Hippocampal formation (tissue), 2 donors: ENCODE measurements at regions not wholly inside any gene's neighbourhood (a gene's known extent, or its start where the extent isn't known, plus 50 kb on each side); places are given as distances from the start of the nearest gene placed in this dataset.
A peak's percentile ranks its signal among the peaks of the same experiment; 100 is the strongest.

Experiments
- DNase-seq, 2 donors: peaks; one replicate each; lab custom pipeline; 2025; lab: John Stamatoyannopoulos, UW

- no peak for DNase-seq
Observed at GRCh38 chr1:232682248-232682647, 52.3 kb upstream of the SIPA1L2 start.

- DNase-seq = no peak
Observed at GRCh38 chr1:232684371-232685105, 54.6 kb upstream of the SIPA1L2 start.

- no peak for DNase-seq
Observed at GRCh38 chr1:232686346-232686745, 56.4 kb upstream of the SIPA1L2 start.

DNA sequence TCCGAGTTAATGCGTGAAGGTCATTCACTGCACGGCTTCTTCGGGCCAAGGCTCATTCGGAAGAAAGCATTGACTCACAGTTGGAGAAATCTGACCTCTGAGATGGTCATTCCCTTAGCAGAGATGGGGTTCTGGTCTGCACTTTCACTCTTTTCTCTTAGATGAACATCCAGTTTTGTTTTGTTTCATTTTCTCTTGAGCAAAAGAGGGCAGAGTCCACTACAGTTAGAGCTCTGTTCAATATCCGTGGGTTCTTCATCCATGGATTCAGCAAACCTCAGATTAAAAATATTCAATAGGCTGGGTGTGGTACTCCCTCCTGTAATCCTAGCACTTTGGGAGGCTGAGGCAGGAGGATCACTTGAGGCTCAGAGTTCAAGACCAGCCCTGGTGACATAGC lies 57.4 kb upstream of the SIPA1L2 start:
- DNase-seq = no peak

DNA sequence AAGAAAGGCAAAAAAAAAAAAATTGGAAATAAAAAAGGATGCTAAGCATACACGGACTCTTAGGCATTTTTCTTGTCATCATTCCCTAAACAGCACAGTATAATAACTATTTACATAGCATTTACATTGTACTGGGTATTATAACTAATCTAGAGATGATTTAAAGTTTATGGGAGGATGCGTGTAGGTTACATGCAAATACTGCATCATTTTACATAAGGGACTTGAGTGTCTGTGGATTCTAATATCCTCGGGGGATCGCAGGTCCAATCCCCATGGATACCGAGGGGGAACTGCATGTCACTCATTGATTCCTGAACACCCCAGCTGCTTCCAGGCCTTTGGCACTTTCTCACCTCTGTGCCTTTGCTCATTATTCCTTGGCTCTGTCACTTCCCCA lies 57.8 kb upstream of the SIPA1L2 start:
- no peak for DNase-seq

DNA sequence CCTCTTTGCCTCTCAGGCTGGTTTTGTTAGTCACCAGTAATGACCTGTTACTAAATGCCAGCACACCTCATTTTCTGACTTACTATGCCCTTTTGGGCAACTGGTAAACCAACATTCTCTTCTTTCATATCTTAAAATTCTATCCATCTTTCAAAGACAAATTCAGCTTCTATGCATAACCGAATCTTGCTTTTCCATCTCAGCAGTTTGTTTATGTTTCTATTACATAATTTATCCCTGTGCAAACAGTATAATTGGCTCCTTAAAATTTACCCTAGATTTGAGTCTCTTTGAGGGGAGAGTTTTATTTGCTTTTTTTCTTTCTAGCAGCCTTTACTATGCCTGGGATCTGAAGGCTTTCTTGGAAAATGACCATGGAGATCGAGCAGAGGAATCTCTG lies 58.5 kb upstream of the SIPA1L2 start:
- no peak for DNase-seq

DNA sequence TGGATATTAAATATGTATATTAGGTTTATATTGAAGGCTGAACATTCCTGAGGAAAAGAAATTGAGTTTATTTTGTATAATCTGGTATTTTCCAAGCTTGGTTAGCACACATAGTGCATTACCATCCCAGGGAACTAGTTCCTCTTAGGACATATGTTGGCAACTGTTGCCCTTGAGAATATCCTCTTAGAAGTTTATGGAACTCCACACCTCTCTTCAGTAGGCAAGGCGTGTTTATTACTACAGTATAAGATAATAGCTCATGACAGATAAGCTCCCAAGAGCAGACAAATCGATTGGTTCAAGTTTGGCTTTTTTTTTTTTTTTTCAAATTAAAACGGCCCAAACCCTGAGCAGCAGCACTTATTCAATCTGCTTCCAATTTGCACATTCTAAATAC lies 59.8 kb upstream of the SIPA1L2 start:
- DNase-seq = no peak

DNA sequence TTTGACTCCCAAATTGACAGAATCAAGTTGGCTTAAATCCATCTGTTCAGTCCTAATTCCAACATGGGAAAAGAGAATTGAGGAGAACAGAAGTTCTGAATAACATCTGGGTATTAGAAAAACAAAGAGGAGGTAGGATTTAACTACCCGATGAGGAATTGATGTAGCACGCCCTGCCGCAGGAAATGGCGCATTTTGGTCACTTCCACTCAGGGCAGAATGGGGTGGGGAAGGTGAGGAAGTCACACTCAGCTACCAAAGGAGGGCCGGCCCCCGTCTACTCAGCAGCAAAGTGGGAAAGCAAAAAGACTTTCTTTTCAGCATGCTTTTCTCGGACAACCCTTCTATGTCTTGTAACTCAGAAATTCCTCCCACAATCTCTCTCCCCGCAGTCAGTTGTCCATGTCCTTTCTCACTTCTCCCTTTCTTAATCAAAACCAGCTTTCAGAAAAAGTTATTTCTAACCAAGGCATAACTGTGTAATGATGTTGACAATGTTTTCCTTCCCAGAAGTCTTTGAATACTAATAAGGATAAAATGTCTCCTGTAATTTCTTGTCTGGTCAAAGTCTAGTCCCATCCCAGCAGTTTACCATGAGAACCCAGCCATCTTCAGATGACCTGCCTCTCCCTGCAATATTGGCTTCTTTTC lies 60.5 kb upstream of the SIPA1L2 start:
- DNase-seq = no peak

DNA sequence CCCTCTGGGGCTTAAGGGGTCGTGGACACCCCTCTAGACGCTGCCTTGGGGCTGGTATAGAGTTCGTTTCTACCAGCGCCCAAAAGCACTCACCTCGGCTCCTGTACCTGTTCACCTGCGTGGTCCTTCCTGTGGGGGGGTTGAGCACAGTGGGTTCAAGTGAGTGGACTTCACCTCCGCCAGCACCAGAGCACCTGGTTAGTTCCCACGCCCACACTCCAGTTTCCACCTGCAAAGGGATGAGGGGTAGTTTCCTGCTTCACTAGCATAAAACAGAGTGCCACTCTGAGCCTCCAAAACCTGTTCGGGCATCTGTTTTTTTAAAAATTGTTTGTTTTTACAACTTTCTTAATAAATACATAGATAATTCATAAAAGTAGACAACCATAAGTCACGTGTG lies 64.5 kb upstream of the SIPA1L2 start:
- no peak for DNase-seq

DNA sequence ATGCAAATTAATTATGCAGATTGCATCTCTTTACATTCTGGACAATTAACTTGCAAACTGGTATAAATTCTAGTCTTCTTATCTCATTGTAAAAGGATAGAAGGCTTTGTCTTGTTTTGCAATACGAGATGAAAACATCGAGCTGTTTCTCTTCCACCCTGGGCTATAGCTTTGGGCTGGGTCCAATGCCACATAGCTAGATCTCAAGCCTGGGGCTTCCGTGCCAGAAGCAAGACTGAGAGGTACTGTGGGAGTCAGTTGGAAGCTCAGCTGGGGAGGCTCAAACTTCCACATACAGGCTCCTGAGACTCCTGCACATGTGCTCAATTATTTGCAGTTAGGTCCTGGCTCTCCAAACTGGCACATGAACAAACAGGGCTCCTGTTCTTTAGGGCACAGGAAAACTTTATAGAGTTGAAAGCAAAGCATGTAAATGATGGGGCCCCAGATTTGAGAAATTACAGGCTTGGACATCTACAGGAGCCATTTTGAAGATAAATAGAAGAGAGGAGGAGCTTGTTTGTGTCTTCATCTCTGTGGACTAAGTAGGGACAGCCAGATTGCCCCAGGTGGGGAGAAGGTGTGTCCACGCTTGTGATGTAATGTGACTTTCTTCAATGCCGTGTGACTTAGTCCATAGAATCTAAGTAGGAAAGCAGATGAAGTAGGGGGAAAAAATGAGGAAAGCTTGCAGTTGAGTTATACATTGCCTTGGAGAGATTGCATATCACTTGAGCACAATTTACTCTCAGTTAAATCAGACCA lies 65.9 kb upstream of the SIPA1L2 start:
- DNase-seq = no peak

DNA sequence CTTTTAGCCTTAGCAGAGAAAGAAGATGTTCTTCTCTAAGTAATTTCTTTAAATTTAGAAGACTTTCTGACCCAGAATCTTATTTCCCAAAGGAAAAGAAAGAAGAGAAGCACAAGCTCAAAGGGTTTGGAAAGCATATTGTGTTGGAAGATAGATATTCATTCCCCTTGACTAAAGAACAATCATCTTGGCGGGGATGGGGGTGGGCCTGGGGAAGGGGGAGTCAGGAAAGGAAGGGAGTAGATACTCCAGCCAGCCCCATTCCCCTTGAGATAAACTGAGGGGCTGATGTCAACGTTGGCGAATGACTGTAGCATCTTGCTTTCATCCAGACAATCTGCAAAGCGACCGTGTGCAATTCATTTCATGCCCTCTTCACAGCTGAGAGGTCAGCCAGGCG lies 66.5 kb upstream of the SIPA1L2 start:
- DNase-seq = no peak

DNA sequence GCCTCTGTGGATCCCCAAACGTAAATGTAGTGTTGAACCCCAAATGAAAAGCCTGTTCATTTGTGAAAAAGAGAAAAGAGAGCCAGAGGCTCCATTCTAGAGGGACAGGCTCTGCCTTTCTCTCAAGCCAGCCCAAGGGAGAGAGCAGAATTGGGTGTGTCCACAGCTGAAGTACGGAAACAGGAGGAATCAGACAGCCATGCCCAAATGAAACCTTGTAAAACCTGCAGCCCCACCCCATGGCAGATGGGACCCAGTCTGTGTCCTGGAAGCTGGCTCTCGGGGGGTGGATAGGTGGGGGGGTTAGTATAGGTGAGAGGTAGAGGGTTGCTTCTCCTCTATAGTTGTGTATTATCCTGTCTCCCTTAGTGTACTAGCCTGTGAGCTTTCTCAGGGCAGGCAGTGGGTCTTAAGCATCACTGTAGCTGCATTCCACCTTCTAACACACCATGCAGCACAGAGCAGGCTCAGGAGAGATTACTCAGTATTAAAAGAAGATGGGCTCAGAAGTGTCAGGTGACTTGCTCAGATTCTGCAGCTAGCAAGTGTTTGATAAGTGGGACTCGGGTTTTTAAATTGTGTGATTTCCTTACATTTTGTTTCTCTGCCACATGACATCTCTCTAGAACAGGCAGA lies 67.4 kb upstream of the SIPA1L2 start:
- no peak for DNase-seq

DNA sequence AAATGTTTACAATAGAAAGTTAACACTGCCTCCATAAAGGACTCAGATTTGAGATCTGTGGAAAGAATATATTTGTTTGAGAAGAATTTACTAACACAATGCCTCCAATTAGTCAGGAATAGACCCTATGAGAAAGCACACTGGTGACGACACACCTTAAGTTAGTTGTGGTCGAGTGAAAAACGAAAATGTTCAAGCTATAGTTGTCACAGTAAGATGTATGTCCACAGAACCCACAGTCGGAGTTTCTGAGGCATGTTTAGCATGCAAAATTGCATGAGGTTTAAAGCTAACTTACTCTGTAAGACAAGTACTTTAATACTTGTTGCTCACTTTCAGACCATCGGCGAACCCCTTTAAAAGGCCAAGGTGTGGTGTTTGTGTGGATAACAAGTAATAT lies 69.9 kb upstream of the SIPA1L2 start:
- DNase-seq = no peak

DNA sequence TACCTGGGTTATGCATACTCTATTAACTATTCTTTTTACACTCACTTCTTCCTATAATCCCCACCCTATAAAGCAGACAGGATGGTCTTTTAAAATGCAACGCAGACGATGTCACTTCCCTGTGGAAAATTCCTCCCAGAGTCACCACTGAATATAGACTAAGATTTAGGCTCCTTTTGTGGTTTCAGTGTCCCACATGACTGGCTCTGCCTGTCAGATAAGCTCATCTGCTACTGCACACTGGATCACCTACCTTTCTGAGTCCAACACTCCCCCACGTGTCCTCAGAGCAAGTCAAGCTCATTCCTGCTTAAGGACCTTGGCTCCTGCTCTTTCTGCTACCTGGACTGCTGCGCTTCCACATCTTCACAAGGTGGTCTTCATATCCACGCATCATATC lies 73.0 kb upstream of the SIPA1L2 start:
- DNase-seq = no peak

DNA sequence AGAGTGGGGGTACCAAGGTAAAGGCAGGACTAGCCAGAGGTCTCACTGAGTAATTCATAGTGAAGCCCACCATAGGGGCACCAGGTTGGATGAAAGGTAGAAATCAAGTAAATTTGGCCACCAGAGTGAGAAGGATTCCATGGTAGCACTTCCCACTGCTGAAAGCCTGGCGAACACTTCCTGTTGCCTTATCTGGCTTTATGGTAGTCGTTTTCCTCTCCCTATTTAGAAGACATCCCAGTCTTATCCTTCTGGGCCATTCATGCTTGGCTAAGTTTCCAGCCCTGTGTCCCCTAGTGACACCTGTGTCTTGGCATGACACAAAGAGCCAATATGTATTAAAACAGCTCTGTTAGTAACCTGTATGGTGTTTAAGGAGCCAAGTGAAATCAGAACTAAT lies 74.3 kb upstream of the SIPA1L2 start:
- DNase-seq = no peak

- peak; percentile 34 to 49 for DNase-seq
Observed at GRCh38 chr1:232704694-232705680, 75.1 kb upstream of the SIPA1L2 start.

GRCh38 chr1:232705815-232706575 lies 76.1 kb upstream of the SIPA1L2 start:
- DNase-seq = no peak

GRCh38 chr1:232707142-232707541 lies 77.2 kb upstream of the SIPA1L2 start:
- DNase-seq = no peak

GRCh38 chr1:232709386-232709785 lies 79.5 kb upstream of the SIPA1L2 start:
- DNase-seq = no peak

- DNase-seq = no peak
Observed at GRCh38 chr1:232711996-232712395, 82.1 kb upstream of the SIPA1L2 start.

GRCh38 chr1:232713785-232714184 lies 83.9 kb upstream of the SIPA1L2 start:
- DNase-seq = no peak
